Esophagus squamous epithelium (tissue), 5 donors: ENCODE measurements at regions not wholly inside any gene's neighbourhood (a gene's known extent, or its start where the extent isn't known, plus 50 kb on each side); places are given as distances from the start of the nearest gene placed in this dataset.

ENCODE experiments used
- DNase-seq: peaks from one replicate; lab custom pipeline; 2025; lab: John Stamatoyannopoulos, UW
- H3K27ac ChIP-seq, 4 donors: fragments of 200-600 bp; sonication (generic); one replicate each; pipeline ENCODE4 v1.5.1; 2016 to 2019; ENCODE audit warnings: mild to moderate bottlenecking in 1 of 4
- H3K27me3 ChIP-seq, 4 donors: fragments of 200-600 bp; sonication (generic); 1 replicate in 3 of 4; 2 replicates in 1 of 4; pipeline versions ENCODE4 v1.5.1 to v1.6.0; 2017 to 2021; ENCODE audit warnings: antibody characterized with exemption in 1 of 4
- H3K36me3 ChIP-seq, 3 donors: fragments of 200-600 bp; sonication (generic); one replicate each; pipeline ENCODE4 v1.5.1; 2016 to 2019
- H3K4me1 ChIP-seq, 3 donors: fragments of 200-600 bp; sonication (generic); one replicate each; pipeline ENCODE4 v1.5.1; 2017 to 2019
- H3K4me3 ChIP-seq, 4 donors: fragments of 200-600 bp; sonication (generic); 1 replicate in 3 of 4; 2 replicates in 1 of 4; pipeline ENCODE4 v1.5.1; 2016 to 2019; ENCODE audit warnings: mild to moderate bottlenecking in 2 of 4, moderate library complexity in 1 of 4
- H3K9me3 ChIP-seq, 3 donors: fragments of 200-600 bp; sonication (generic); one replicate each; pipeline ENCODE4 v1.5.1; 2016 to 2019
- POLR2A ChIP-seq, 4 donors: fragments of 450-650 bp; IDR thresholded peaks; one replicate each; pipeline ENCODE4 v1.6.1; 2017; ENCODE audit warnings: antibody characterized with exemption in 4 of 4, mild to moderate bottlenecking in 4 of 4, moderate library complexity in 3 of 4
- whole genome bisulfite sequencing, 2 donors: methylation state at CpG; one replicate each; pipeline ENCODE4 v1.1.5; 2018; 5-methylcytosine and 5-hydroxymethylcytosine counted together
- intact Hi-C: fragments of 100-400 bp; cut with DNase I; formaldehyde crosslinking; loops from one replicate; pipeline ENCODE4 v1.15.0; 2022
- TF ChIP-seq, protein P1 (sequence below), 6 experiments: fragments of 450-650 bp in 4 of 6; fragments of 200-600 bp in 2 of 6; sonication (generic) in 2 of 6; IDR thresholded peaks; one replicate each; pipeline ENCODE4 v1.5.1; 2016 to 2019; ENCODE audit warnings: antibody characterized with exemption in 6 of 6, mild to moderate bottlenecking in 4 of 6, moderate library complexity in 4 of 6
- donor health status: DM: yes; HTN: yes; CAD: no.

DNA sequence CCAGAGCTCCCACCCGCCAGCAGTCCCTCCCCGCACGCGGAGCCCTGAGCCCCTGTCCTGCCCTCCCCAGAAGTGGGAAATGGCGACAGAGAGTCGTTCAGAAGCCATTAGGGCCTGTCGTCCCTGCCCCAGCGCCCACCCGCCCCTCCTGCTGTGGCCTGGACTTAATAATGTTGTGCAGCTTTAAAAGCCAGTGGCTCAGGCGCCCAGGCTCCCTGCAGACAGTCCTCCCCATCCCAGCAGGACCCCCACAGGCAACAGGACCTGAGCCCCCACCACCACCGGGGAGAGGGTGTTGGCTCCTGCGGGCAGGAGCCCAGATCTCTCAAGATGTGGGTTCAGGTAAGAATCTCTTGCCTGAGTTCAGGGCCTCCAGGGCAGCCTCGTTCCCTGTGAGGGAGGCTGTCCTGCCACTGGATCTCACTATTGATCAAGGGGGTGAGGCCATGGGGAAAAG, 125.3 kb upstream of the RUNX3 start:
- H3K27me3 ChIP-seq, result peaks cover 0 to 65% (median 0%) of the 10 kb centered on the region in 4 donors
- H3K27ac ChIP-seq, result no peak overlapping the region
- no peaks in the 10 kb centered on the region for H3K9me3 ChIP-seq
- WGBS, 2 donors, result 40 to 79% methylated on average over 1 to 2 of the region's 13 CpGs
- no peak for DNase-seq
- no peaks in the 10 kb centered on the region for H3K36me3 ChIP-seq
- no peak for TF ChIP-seq POLR2A (IDR thresholded peaks at IDR 0.05)
- no peaks in the 10 kb centered on the region for H3K4me1 ChIP-seq
- H3K4me3 ChIP-seq, result no peak overlapping the region
- intact Hi-C loops, result no loop called here

DNA sequence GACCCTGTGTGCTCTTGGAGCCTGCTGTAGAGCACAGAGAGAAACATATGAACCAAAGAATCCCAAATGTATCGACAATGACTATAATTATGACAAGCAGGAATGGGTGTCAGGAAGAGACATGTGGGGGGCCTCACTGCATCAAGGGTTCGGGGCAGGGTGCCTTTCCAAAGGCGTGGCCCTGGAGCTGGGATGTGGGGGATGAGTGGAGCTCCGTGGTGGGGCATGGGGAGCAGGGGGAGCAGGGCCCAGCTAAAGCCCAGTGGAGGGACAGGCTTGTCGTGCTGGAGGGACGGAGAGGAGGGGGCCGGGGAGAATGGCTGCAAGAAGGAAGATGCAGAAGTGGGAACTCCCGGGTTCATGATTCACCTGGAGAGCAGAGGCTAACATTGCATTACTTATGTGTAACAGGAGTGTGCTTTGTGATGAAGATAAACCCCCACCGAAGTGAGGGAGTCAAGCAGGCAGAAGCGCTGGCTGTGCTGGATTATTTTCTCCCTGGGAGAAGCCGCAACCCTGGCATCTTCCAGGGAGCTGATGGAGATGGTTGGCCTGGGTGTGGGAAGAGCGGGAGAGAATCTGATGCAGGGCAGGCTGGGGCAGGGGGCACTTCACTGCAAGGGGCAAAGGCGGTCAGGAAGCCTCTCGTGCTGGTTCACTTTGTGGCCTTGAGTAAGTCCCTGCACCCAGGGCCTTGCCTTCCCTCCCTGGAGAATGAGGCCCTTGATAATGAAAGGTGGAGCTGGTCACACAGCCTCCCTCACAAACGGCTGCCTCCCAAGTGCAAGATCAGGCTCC, 124.6 kb upstream of the RUNX3 start:
- TF ChIP-seq POLR2A (IDR thresholded peaks at IDR 0.05), result no peak
- TF ChIP-seq, protein P1, sequence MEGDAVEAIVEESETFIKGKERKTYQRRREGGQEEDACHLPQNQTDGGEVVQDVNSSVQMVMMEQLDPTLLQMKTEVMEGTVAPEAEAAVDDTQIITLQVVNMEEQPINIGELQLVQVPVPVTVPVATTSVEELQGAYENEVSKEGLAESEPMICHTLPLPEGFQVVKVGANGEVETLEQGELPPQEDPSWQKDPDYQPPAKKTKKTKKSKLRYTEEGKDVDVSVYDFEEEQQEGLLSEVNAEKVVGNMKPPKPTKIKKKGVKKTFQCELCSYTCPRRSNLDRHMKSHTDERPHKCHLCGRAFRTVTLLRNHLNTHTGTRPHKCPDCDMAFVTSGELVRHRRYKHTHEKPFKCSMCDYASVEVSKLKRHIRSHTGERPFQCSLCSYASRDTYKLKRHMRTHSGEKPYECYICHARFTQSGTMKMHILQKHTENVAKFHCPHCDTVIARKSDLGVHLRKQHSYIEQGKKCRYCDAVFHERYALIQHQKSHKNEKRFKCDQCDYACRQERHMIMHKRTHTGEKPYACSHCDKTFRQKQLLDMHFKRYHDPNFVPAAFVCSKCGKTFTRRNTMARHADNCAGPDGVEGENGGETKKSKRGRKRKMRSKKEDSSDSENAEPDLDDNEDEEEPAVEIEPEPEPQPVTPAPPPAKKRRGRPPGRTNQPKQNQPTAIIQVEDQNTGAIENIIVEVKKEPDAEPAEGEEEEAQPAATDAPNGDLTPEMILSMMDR (IDR thresholded peaks at IDR 0.05), result no peak
- 56 to 61% methylated on average over 9 to 15 of the region's 15 CpGs for WGBS, 2 donors

DNA sequence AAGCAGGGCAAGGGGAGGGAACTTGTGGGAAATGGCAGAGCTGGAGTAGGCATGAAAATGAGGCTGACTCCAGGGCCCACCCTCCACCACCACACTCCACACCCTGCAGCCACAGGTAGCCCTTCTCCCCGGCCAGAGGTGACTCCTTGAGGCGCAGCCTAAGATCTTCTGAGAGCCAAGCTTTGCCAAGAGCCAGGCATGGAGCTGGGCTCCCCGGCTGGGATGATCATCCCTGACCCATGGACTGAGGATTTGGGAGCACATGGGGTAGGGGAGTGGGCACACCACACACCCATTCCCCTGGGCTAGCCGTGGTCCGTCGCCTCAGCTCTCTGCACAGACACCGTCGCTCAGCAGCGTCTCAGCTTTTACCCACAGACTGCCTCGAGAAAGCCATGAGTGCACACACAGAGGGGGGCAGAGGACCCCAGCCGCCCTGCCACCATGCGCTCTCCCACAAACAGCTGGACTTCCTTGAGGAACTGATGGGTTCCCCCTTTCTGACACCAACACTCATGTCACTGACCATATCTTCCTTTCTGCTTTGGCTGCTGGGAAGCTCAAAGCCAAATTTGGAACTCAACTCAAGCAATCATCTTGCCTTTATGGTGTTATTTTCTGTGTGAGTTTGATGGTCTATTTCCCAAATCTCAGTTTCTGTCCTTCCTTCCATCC, 123.6 kb upstream of the RUNX3 start:
- Histone ChIP-seq H3K27ac (no peak overlapping the region), H3K4me3 (no peak overlapping the region), H3K9me3 (no peaks in the 10 kb centered on the region), H3K27me3 (peaks cover 0 to 65% (median 0%) of the 10 kb centered on the region in 4 donors), H3K4me1 (no peaks in the 10 kb centered on the region), H3K36me3 (no peaks in the 10 kb centered on the region)
- intact Hi-C loops, result no loop called here
- TF ChIP-seq POLR2A (IDR thresholded peaks at IDR 0.05), result no peak
- TF ChIP-seq, protein P1 (IDR thresholded peaks at IDR 0.05), result no peak
- DNase-seq, result no peak
- 66 to 70% methylated on average over 2 to 5 of the region's 12 CpGs for WGBS, 2 donors

More for the DNA sequence above, 124.6 kb upstream of the RUNX3 start:
- H3K27ac ChIP-seq, result no peak overlapping the region
- DNase-seq, result no peak
- peaks cover 0 to 65% (median 0%) of the 10 kb centered on the region in 4 donors for H3K27me3 ChIP-seq
- intact Hi-C loops, result no loop called here
- H3K4me3 ChIP-seq, result no peak overlapping the region
- H3K4me1 ChIP-seq, result no peaks in the 10 kb centered on the region
- H3K9me3 ChIP-seq, result no peaks in the 10 kb centered on the region
- no peaks in the 10 kb centered on the region for H3K36me3 ChIP-seq

DNA sequence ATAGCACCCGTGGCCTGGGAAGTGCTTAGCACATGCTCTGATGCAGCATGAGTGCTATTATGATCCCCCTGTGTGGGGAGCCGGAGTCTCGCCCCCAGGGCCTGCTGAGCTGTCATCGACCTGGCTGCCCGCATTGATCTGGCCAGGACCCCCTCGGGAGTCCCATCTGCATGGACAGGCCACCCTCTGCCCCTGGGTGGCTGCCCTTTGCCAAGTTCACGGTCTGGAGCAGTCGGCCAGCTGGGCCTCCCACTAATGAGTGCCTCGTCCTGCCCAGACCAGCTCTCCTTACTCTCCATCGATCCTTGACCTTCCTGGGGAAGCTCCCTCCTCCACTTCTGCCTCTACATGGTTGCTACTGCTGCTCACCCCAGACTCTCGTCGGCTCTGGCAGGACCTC, 121.8 kb upstream of the RUNX3 start:
- Histone ChIP-seq H3K4me3 (no peak overlapping the region), H3K9me3 (no peaks in the 10 kb centered on the region), H3K27me3 (peaks cover 0 to 63% (median 0%) of the 10 kb centered on the region in 4 donors), H3K4me1 (no peaks in the 10 kb centered on the region), H3K36me3 (no peaks in the 10 kb centered on the region), H3K27ac (no peak overlapping the region)
- DNase-seq, result no peak
- intact Hi-C loops, result no loop called here
- 58 to 66% methylated on average over 9 to 11 of the region's 12 CpGs for WGBS, 2 donors
- TF ChIP-seq, protein P1 (IDR thresholded peaks at IDR 0.05), result no peak
- TF ChIP-seq POLR2A (IDR thresholded peaks at IDR 0.05), result no peak

DNA sequence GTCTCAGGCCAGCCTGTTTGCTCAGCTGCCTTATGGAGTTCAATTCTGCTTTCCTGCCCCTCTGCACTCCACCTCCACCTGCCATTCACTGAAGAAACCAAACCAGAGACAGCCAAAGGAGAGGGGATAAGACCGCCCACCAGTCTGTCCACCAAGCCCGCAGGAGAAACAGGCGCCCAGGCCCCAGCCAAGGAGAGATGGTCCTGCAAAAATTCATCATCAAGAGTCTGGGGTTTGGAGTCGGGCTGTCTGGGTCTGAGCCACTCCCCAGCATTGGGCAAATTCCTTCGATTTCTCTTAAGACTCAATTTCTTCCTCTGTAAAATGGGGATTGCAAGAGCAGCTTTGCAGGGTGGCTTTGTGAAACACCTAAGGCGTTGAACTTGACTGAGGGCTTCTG, 121.4 kb upstream of the RUNX3 start:
- Histone ChIP-seq H3K36me3 (no peaks in the 10 kb centered on the region), H3K4me1 (no peaks in the 10 kb centered on the region), H3K27ac (no peak overlapping the region), H3K4me3 (no peak overlapping the region), H3K27me3 (peaks cover 0 to 60% (median 0%) of the 10 kb centered on the region in 4 donors), H3K9me3 (no peaks in the 10 kb centered on the region)
- TF ChIP-seq, protein P1 (IDR thresholded peaks at IDR 0.05), result no peak
- TF ChIP-seq POLR2A (IDR thresholded peaks at IDR 0.05), result no peak
- WGBS, 2 donors, result 77 to 88% methylated on average over 3 to 5 of the region's 6 CpGs
- intact Hi-C loops, result no loop called here
- no peak for DNase-seq
